ENCODE measurements at regions not wholly inside any gene's neighbourhood (a gene's known extent, or its start where the extent isn't known, plus 50 kb on each side); places are given as distances from the start of the nearest gene placed in this dataset.

DNA sequence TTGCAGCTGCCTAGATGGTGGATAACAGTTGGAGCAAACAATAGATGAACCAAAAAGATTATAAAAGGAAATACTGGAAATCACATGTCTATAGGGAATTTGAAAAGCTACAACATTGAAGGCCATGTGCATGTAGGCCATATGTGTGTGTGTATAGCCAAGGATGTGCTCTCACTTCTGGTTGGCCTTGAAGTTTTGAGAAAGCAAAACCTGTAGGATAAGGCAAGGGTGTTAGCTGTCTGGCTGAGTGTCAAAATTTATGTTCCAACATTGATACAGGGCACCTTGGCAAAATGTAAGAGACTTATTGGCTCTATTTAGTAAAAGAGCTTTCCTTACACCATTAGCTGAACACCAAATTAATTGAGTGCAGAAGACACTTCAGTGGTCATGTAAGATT is 1723.6 kb upstream of the PCDH20 start:
- H4K20me1 ChIP-seq (replicated peaks; ENCODE audit: insufficient read depth), result no peaks in the 10 kb centered on the region
- H3K27ac ChIP-seq (ENCODE audit: low read depth), result no peak overlapping the region
- no peak overlapping the region; the same call in 1 of the 2 replicates for H2AFZ ChIP-seq
- no peak overlapping the region for H3K4me2 ChIP-seq
- no peaks in the 10 kb centered on the region for H3K36me3 Mint-ChIP-seq (ENCODE audit: low read depth)
- H3K27ac Mint-ChIP-seq, result no peak overlapping the region
- H3K4me3 Mint-ChIP-seq, result no peak overlapping the region
- H3K27me3 Mint-ChIP-seq (ENCODE audit: insufficient read depth, low read depth, poor library complexity), result no peaks in the 10 kb centered on the region
- H3K79me2 ChIP-seq (replicated peaks; ENCODE audit: insufficient read depth), result no peaks in the 10 kb centered on the region
- DNase-seq (ENCODE audit: low spot score) (no peak), ATAC-seq (no peak)
- no peaks in the 10 kb centered on the region for H3K9me2 ChIP-seq (ENCODE audit: insufficient read depth)
- no peaks in the 10 kb centered on the region for H3K27me3 ChIP-seq (ENCODE audit: insufficient read depth)
- TF ChIP-seq ZNF331 (CRISPR knock-in tag; IDR thresholded peaks at IDR 0.05; ENCODE audit: low read depth) (no peak), CREB1 (CRISPR knock-in tag; IDR thresholded peaks at IDR 0.05; ENCODE audit: low read depth) (no peak), JUNB (IDR thresholded peaks at IDR 0.05; ENCODE audit: unreplicated experiment) (no peak), ZNF114 (CRISPR knock-in tag; IDR thresholded peaks at IDR 0.05) (no peak), EZH2phosphoT487 (IDR thresholded peaks at IDR 0.05; ENCODE audit: unreplicated experiment) (no peak), NANOG (IDR thresholded peaks at IDR 0.05; ENCODE audit: borderline replicate concordance) (no peak), POLR2AphosphoS5 (IDR thresholded peaks at IDR 0.05; ENCODE audit: low read depth) (no peak), STAT1 (IDR thresholded peaks at IDR 0.05; ENCODE audit: unreplicated experiment) (no peak), EZH2 (IDR thresholded peaks at IDR 0.05; ENCODE audit: low read depth, unreplicated experiment) (no peak)
- TF ChIP-seq, protein P1, sequence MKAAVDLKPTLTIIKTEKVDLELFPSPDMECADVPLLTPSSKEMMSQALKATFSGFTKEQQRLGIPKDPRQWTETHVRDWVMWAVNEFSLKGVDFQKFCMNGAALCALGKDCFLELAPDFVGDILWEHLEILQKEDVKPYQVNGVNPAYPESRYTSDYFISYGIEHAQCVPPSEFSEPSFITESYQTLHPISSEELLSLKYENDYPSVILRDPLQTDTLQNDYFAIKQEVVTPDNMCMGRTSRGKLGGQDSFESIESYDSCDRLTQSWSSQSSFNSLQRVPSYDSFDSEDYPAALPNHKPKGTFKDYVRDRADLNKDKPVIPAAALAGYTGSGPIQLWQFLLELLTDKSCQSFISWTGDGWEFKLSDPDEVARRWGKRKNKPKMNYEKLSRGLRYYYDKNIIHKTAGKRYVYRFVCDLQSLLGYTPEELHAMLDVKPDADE (IDR thresholded peaks at IDR 0.05), result no peak
- TF ChIP-seq, protein P2, sequence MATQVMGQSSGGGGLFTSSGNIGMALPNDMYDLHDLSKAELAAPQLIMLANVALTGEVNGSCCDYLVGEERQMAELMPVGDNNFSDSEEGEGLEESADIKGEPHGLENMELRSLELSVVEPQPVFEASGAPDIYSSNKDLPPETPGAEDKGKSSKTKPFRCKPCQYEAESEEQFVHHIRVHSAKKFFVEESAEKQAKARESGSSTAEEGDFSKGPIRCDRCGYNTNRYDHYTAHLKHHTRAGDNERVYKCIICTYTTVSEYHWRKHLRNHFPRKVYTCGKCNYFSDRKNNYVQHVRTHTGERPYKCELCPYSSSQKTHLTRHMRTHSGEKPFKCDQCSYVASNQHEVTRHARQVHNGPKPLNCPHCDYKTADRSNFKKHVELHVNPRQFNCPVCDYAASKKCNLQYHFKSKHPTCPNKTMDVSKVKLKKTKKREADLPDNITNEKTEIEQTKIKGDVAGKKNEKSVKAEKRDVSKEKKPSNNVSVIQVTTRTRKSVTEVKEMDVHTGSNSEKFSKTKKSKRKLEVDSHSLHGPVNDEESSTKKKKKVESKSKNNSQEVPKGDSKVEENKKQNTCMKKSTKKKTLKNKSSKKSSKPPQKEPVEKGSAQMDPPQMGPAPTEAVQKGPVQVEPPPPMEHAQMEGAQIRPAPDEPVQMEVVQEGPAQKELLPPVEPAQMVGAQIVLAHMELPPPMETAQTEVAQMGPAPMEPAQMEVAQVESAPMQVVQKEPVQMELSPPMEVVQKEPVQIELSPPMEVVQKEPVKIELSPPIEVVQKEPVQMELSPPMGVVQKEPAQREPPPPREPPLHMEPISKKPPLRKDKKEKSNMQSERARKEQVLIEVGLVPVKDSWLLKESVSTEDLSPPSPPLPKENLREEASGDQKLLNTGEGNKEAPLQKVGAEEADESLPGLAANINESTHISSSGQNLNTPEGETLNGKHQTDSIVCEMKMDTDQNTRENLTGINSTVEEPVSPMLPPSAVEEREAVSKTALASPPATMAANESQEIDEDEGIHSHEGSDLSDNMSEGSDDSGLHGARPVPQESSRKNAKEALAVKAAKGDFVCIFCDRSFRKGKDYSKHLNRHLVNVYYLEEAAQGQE (IDR thresholded peaks at IDR 0.05; ENCODE audit: unreplicated experiment), result no peak
- TF ChIP-seq, protein P3, sequence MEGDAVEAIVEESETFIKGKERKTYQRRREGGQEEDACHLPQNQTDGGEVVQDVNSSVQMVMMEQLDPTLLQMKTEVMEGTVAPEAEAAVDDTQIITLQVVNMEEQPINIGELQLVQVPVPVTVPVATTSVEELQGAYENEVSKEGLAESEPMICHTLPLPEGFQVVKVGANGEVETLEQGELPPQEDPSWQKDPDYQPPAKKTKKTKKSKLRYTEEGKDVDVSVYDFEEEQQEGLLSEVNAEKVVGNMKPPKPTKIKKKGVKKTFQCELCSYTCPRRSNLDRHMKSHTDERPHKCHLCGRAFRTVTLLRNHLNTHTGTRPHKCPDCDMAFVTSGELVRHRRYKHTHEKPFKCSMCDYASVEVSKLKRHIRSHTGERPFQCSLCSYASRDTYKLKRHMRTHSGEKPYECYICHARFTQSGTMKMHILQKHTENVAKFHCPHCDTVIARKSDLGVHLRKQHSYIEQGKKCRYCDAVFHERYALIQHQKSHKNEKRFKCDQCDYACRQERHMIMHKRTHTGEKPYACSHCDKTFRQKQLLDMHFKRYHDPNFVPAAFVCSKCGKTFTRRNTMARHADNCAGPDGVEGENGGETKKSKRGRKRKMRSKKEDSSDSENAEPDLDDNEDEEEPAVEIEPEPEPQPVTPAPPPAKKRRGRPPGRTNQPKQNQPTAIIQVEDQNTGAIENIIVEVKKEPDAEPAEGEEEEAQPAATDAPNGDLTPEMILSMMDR (conservative IDR thresholded peaks at IDR 0.05; ENCODE audit: low read depth in 2 of 2), result no peak
- TF ChIP-seq, protein P4, sequence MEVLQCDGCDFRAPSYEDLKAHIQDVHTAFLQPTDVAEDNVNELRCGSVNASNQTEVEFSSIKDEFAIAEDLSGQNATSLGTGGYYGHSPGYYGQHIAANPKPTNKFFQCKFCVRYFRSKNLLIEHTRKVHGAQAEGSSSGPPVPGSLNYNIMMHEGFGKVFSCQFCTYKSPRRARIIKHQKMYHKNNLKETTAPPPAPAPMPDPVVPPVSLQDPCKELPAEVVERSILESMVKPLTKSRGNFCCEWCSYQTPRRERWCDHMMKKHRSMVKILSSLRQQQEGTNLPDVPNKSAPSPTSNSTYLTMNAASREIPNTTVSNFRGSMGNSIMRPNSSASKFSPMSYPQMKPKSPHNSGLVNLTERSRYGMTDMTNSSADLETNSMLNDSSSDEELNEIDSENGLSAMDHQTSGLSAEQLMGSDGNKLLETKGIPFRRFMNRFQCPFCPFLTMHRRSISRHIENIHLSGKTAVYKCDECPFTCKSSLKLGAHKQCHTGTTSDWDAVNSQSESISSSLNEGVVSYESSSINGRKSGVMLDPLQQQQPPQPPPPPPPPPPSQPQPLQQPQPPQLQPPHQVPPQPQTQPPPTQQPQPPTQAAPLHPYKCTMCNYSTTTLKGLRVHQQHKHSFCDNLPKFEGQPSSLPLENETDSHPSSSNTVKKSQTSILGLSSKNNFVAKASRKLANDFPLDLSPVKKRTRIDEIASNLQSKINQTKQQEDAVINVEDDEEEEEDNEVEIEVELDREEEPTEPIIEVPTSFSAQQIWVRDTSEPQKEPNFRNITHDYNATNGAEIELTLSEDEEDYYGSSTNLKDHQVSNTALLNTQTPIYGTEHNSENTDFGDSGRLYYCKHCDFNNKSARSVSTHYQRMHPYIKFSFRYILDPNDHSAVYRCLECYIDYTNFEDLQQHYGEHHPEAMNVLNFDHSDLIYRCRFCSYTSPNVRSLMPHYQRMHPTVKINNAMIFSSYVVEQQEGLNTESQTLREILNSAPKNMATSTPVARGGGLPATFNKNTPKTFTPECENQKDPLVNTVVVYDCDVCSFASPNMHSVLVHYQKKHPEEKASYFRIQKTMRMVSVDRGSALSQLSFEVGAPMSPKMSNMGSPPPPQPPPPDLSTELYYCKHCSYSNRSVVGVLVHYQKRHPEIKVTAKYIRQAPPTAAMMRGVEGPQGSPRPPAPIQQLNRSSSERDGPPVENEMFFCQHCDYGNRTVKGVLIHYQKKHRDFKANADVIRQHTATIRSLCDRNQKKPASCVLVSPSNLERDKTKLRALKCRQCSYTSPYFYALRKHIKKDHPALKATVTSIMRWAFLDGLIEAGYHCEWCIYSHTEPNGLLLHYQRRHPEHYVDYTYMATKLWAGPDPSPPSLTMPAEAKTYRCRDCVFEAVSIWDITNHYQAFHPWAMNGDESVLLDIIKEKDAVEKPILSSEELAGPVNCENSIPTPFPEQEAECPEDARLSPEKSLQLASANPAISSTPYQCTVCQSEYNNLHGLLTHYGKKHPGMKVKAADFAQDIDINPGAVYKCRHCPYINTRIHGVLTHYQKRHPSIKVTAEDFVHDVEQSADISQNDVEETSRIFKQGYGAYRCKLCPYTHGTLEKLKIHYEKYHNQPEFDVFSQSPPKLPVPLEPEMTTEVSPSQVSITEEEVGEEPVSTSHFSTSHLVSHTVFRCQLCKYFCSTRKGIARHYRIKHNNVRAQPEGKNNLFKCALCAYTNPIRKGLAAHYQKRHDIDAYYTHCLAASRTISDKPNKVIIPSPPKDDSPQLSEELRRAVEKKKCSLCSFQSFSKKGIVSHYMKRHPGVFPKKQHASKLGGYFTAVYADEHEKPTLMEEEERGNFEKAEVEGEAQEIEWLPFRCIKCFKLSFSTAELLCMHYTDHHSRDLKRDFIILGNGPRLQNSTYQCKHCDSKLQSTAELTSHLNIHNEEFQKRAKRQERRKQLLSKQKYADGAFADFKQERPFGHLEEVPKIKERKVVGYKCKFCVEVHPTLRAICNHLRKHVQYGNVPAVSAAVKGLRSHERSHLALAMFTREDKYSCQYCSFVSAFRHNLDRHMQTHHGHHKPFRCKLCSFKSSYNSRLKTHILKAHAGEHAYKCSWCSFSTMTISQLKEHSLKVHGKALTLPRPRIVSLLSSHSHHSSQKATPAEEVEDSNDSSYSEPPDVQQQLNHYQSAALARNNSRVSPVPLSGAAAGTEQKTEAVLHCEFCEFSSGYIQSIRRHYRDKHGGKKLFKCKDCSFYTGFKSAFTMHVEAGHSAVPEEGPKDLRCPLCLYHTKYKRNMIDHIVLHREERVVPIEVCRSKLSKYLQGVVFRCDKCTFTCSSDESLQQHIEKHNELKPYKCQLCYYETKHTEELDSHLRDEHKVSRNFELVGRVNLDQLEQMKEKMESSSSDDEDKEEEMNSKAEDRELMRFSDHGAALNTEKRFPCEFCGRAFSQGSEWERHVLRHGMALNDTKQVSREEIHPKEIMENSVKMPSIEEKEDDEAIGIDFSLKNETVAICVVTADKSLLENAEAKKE (CRISPR knock-in tag; IDR thresholded peaks at IDR 0.05), result no peak
- no peaks in the 10 kb centered on the region for H3K4me1 ChIP-seq (ENCODE audit: insufficient read depth)
- H3K4me3 ChIP-seq, result no peak overlapping the region
- peaks cover 2% of the 10 kb centered on the region; the same call in 1 of the 3 replicates for H3K4me1 Mint-ChIP-seq
- no peaks in the 10 kb centered on the region for H3K9me3 Mint-ChIP-seq
- H3K36me3 ChIP-seq (ENCODE audit: insufficient read depth), result no peaks in the 10 kb centered on the region
- no peaks in the 10 kb centered on the region for H3F3A ChIP-seq (replicated peaks; ENCODE audit: low read depth)

Measured in GM23338 (cell line).